ENCODE measurements at regions not wholly inside any gene's neighbourhood (a gene's known extent, or its start where the extent isn't known, plus 50 kb on each side); places are given as distances from the start of the nearest gene placed in this dataset.
"Not testable (repeated sequence)": the region's sequence is repeated elsewhere in the genome, so short reads cannot be mapped to it uniquely, and the experiment has no call there.

- no peak overlapping the region for H3K27ac ChIP-seq
These were observed 59.7 kb downstream of the TEX35 start for GRCh38 chr1:178572604-178573003.

GRCh38 chr1:178573330-178573729 lies 60.4 kb downstream of the TEX35 start:
- no peak overlapping the region for H3K4me3 ChIP-seq
- no peak overlapping the region for H3K27ac ChIP-seq

More at GRCh38 chr1:178572604-178573003, 59.7 kb downstream of the TEX35 start:
- H3K4me3 ChIP-seq, result no peak overlapping the region

GRCh38 chr1:178574345-178574744 lies 61.4 kb downstream of the TEX35 start:
- Histone ChIP-seq H3K4me3 (no peak overlapping the region), H3K27ac (no peak overlapping the region)

GRCh38 chr1:178575611-178576361 lies 62.9 kb downstream of the TEX35 start:
- peak overlapping the region in 1 of 21 experiments; percentile 49 for H3K27ac ChIP-seq
- no peak overlapping the region for H3K4me3 ChIP-seq

GRCh38 chr1:178576841-178577240 lies 63.9 kb downstream of the TEX35 start:
- no peak overlapping the region for H3K4me3 ChIP-seq
- H3K27ac ChIP-seq, result peak overlapping the region in 1 of 21 experiments; percentile 5

- H3K4me3 ChIP-seq, result no peak overlapping the region
- peak overlapping the region in 1 of 21 experiments; percentile 6 for H3K27ac ChIP-seq
These were observed 65.0 kb downstream of the TEX35 start for GRCh38 chr1:178577882-178578281.

GRCh38 chr1:178578541-178578940 lies 65.6 kb downstream of the TEX35 start:
- peak overlapping the region in 1 of 21 experiments; percentile 6 for H3K27ac ChIP-seq
- H3K4me3 ChIP-seq, result no peak overlapping the region

- H3K4me3 ChIP-seq, result no peak overlapping the region
- H3K27ac ChIP-seq, result peak overlapping the region in 1 of 21 experiments; percentile 32
These were observed 66.2 kb downstream of the TEX35 start for GRCh38 chr1:178579095-178579494.

- peak overlapping the region in 1 of 21 experiments; percentile 67 for H3K27ac ChIP-seq
- H3K4me3 ChIP-seq, result no peak overlapping the region
These were observed 66.7 kb downstream of the TEX35 start for GRCh38 chr1:178579562-178579961.

- Histone ChIP-seq H3K4me3 (no peak overlapping the region), H3K27ac (peak overlapping the region in 3 of 21 experiments; percentile 25 to 67 (median 42))
These were observed 67.2 kb downstream of the TEX35 start for GRCh38 chr1:178580096-178580495.

GRCh38 chr1:178580876-178581275 lies 68.0 kb downstream of the TEX35 start:
- peak overlapping the region in 3 of 21 experiments; percentile 25 to 67 (median 42) for H3K27ac ChIP-seq

GRCh38 chr1:178581351-178582303 lies 68.7 kb downstream of the TEX35 start:
- Histone ChIP-seq H3K27ac (peak overlapping the region in 1 of 21 experiments; percentile 50), H3K4me3 (no peak overlapping the region)

More at GRCh38 chr1:178580876-178581275, 68.0 kb downstream of the TEX35 start:
- no peak overlapping the region for H3K4me3 ChIP-seq

- no peak overlapping the region for H3K27ac ChIP-seq
- no peak overlapping the region for H3K4me3 ChIP-seq
These were observed 74.2 kb downstream of the TEX35 start for GRCh38 chr1:178587096-178587495.

GRCh38 chr1:178587975-178588374 lies 75.1 kb downstream of the TEX35 start:
- H3K4me3 ChIP-seq, result no peak overlapping the region
- no peak overlapping the region for H3K27ac ChIP-seq

GRCh38 chr1:178589042-178589441 lies 76.1 kb downstream of the TEX35 start:
- not testable (repeated sequence) for H3K4me3 ChIP-seq, H3K27ac ChIP-seq

GRCh38 chr1:178591811-178592210 lies 78.9 kb downstream of the TEX35 start:
- H3K27ac ChIP-seq, H3K4me3 ChIP-seq: not testable (repeated sequence)

GRCh38 chr1:178593515-178593914 lies 80.6 kb downstream of the TEX35 start:
- Histone ChIP-seq H3K27ac (peak overlapping the region in 1 of 21 experiments; percentile 9), H3K4me3 (no peak overlapping the region)

GRCh38 chr1:178594133-178594532 lies 81.2 kb downstream of the TEX35 start:
- peak overlapping the region in 1 of 21 experiments; percentile 9 for H3K27ac ChIP-seq

GRCh38 chr1:178595491-178595890 lies 82.6 kb downstream of the TEX35 start:
- H3K27ac ChIP-seq, result no peak overlapping the region
- H3K4me3 ChIP-seq, result no peak overlapping the region

More at GRCh38 chr1:178594133-178594532, 81.2 kb downstream of the TEX35 start:
- H3K4me3 ChIP-seq, result no peak overlapping the region

GRCh38 chr1:178599087-178599486 lies 86.2 kb downstream of the TEX35 start:
- peak overlapping the region in 1 of 21 experiments; percentile 10 for H3K27ac ChIP-seq
- H3K4me3 ChIP-seq, result no peak overlapping the region
